Ovary (tissue), 7 donors: ENCODE measurements at regions not wholly inside any gene's neighbourhood (a gene's known extent, or its start where the extent isn't known, plus 50 kb on each side); places are given as distances from the start of the nearest gene placed in this dataset.

Experiments used
- DNase-seq, 5 donors: peaks; one replicate each; pipeline ENCODE4 v3.0.0-alpha.2; 2019 to 2020
- H3K27ac ChIP-seq, 2 donors: fragments of 200-600 bp; one replicate each; pipeline versions ENCODE4 v1.5.1 to v1.8.0; 2019 to 2022
- H3K27me3 ChIP-seq: fragments of 200-600 bp; one replicate; pipeline ENCODE4 v1.8.0; 2022
- H3K36me3 ChIP-seq: fragments of 200-600 bp; sonication (generic); one replicate; pipeline ENCODE4 v1.5.1; 2019
- H3K4me1 ChIP-seq: one replicate; pipeline ENCODE4 v1.8.1; 2013; ENCODE audit warnings: mild to moderate bottlenecking, moderate library complexity; ENCODE audit not compliant: insufficient read depth
- H3K4me3 ChIP-seq: fragments of 200-600 bp; sonication (generic); one replicate; pipeline ENCODE4 v1.5.1; 2017
- H3K9me3 ChIP-seq, 2 donors: fragments of 200-600 bp in 1 of 2; sonication (generic) in 1 of 2; one replicate each; pipeline versions ENCODE4 v1.5.1 to v1.8.1; 2013 to 2019; ENCODE audit warnings: mild to moderate bottlenecking in 1 of 2, moderate library complexity in 1 of 2
- EP300 ChIP-seq: sonication (generic); formaldehyde crosslinking; IDR thresholded peaks from one replicate; pipeline ENCODE4 v1.6.1; 2017; ENCODE audit warnings: antibody characterized with exemption
- POLR2A ChIP-seq: fragments of 450-650 bp; IDR thresholded peaks from one replicate; pipeline ENCODE4 v1.6.1; 2017; ENCODE audit warnings: antibody characterized with exemption, mild to moderate bottlenecking, moderate library complexity
- WGBS, 3 donors: extraction: QIAGEN DNeasy Blood & Tissue Kit in 1 of 3; methylation state at CpG; one replicate each; pipeline versions ENCODE4 v1.1.5 to v1.1.7; 2013 to 2017; 5-methylcytosine and 5-hydroxymethylcytosine counted together
- intact Hi-C, 4 donors: fragments of 100-400 bp; cut with DNase I; formaldehyde crosslinking; loops; one replicate each; pipeline versions ENCODE4 v1.11.0 to v1.15.1; 2022 to 2023
- TF ChIP-seq, protein P1 (sequence below), 3 donors: fragments of 450-650 bp in 2 of 3; fragments of 200-600 bp in 1 of 3; IDR thresholded peaks; one replicate each; pipeline versions ENCODE4 v1.5.1 to v1.8.0; 2016 to 2022; ENCODE audit warnings: antibody characterized with exemption in 3 of 3, mild to moderate bottlenecking in 1 of 3
- donor health status: DM: no; HTN: no; CAD: no; lungs with moderate emphysema.
- donor health status: DM: no; HTN: no; CAD: no.
- donor health status: Bipolar disorder and iron deficiency.
- donor health status: DM: no; HTN: no; CAD: no.
- donor health status: DM: yes; HTN: yes; CAD: no.

DNA sequence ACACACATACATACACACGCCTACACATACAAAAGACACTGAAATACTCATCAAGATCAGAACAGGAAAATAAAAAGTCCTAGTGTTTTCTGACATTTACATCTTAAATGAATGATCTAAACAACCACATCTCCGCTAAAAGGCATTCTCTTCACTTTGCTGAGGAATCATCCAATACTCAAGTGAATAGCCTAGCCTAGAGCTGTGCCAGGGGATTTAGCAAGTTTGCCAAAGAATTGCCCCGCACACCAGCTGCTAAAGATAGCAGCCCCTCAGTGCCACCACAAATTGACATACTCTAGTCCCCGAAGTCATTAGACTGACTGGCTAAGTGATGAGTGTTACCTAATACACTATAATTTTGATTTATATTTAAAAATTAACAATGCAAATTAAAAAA, 246.8 kb upstream of the POU3F2 start:
- Histone ChIP-seq H3K27me3 (no peaks in the 10 kb centered on the region), H3K9me3 (no peaks in the 10 kb centered on the region), H3K4me1 (no peaks in the 10 kb centered on the region), H3K4me3 (no peak overlapping the region), H3K36me3 (no peaks in the 10 kb centered on the region), H3K27ac (no peak overlapping the region)
- DNase-seq: no peak
- WGBS, 3 donors: 79 to 85% (median 83%) methylated on average over 4 of the region's 4 CpGs
- intact Hi-C loops: no loop called here
- TF ChIP-seq, protein P1, sequence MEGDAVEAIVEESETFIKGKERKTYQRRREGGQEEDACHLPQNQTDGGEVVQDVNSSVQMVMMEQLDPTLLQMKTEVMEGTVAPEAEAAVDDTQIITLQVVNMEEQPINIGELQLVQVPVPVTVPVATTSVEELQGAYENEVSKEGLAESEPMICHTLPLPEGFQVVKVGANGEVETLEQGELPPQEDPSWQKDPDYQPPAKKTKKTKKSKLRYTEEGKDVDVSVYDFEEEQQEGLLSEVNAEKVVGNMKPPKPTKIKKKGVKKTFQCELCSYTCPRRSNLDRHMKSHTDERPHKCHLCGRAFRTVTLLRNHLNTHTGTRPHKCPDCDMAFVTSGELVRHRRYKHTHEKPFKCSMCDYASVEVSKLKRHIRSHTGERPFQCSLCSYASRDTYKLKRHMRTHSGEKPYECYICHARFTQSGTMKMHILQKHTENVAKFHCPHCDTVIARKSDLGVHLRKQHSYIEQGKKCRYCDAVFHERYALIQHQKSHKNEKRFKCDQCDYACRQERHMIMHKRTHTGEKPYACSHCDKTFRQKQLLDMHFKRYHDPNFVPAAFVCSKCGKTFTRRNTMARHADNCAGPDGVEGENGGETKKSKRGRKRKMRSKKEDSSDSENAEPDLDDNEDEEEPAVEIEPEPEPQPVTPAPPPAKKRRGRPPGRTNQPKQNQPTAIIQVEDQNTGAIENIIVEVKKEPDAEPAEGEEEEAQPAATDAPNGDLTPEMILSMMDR (IDR thresholded peaks at IDR 0.05): no peak
- TF ChIP-seq POLR2A: no peak
- no peak for TF ChIP-seq EP300

DNA sequence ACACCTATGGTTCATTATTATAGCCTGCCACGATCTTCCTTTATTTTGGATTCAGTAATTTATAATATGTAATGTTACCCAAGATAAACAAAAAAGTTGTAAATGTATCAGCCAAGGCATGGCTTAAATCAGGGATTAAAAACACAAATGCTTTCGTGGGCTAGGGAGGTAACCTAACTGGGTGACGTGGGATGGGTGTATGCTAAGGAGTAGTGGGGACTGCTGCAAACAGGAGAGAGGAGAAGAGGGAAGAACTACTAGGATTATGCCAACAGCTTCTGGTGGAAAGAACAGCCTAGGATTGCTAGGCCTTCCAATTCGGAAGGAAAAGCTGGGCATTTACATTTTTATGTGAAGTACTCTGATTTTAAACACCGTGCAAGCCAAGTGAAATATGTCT, 244.8 kb upstream of the POU3F2 start:
- Histone ChIP-seq H3K36me3 (no peaks in the 10 kb centered on the region), H3K9me3 (no peaks in the 10 kb centered on the region), H3K4me1 (no peaks in the 10 kb centered on the region), H3K27me3 (no peaks in the 10 kb centered on the region), H3K27ac (no peak overlapping the region), H3K4me3 (no peak overlapping the region)
- WGBS, 3 donors: 64 to 69% (median 65%) methylated on average over 5 of the region's 5 CpGs
- DNase-seq: no peak
- TF ChIP-seq POLR2A (no peak), EP300 (no peak)
- TF ChIP-seq, protein P1 (IDR thresholded peaks at IDR 0.05): no peak
- intact Hi-C loops: no loop called here

DNA sequence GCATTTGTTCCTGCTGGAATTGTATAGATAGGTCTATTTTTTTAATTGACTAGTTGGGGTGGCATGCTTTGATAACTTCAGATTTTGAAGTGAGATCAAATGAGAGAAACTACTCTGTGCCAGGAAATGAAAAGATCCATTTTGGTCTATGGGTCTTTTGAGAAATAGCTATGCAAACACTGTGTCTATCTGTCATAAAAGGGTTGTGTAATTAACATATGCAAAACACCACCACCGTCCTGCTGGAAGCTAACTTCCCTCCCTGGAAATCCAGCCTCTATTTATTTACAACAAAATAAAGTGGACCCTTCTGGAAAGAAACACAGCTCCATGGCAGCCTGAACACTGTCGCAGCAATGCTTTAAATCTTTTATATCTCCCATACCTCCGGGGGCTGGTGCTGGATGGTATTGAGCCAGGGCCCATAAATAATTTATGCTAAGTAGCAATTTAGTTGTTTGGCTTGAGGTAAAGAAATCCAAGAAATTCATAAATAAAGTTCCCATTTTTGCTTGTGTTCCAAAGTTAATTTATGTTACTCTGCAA, 244.2 kb upstream of the POU3F2 start:
- H3K4me1 ChIP-seq: no peaks in the 10 kb centered on the region
- intact Hi-C loops: no loop called here
- TF ChIP-seq, protein P1 (IDR thresholded peaks at IDR 0.05): no peak
- TF ChIP-seq EP300: no peak
- no peak for TF ChIP-seq POLR2A
- no peaks in the 10 kb centered on the region for H3K9me3 ChIP-seq
- no peaks in the 10 kb centered on the region for H3K27me3 ChIP-seq
- 14 to 22% (median 20%) methylated on average over 3 of the region's 3 CpGs for WGBS, 3 donors
- DNase-seq: no peak
- no peak overlapping the region for H3K27ac ChIP-seq
- no peak overlapping the region for H3K4me3 ChIP-seq
- H3K36me3 ChIP-seq: no peaks in the 10 kb centered on the region

DNA sequence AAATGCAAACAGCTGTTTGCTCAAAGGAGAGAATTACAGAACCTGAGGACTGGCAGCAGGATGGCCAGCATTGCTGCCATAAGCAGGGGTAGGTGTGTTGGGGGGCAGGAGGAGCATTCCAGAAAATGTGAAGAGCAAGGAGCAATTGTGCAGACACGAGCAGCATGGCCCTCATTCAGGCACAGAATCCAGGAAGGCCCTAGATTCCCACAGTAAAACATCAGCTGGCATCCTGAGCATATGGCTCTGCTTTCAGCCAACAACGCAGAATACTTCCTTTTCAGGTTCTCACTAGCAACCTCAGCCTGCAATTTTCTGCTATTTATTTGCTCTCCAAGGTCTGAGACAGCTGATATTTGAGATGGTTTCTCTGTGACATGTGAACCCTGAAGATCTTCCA, 243.4 kb upstream of the POU3F2 start:
- H3K9me3 ChIP-seq: no peaks in the 10 kb centered on the region
- intact Hi-C loops: no loop called here
- WGBS, 3 donors: 13 to 26% (median 23%) methylated on average over 2 of the region's 2 CpGs

More for the DNA sequence above, 243.4 kb upstream of the POU3F2 start:
- H3K4me3 ChIP-seq: no peak overlapping the region
- no peaks in the 10 kb centered on the region for H3K36me3 ChIP-seq
- H3K4me1 ChIP-seq: no peaks in the 10 kb centered on the region
- TF ChIP-seq POLR2A: no peak
- TF ChIP-seq, protein P1 (IDR thresholded peaks at IDR 0.05): no peak
- TF ChIP-seq EP300: no peak
- H3K27me3 ChIP-seq: no peaks in the 10 kb centered on the region
- no peak overlapping the region for H3K27ac ChIP-seq
- DNase-seq: no peak
